Activated T-helper 1 cell treated with anti-CD3 and anti-CD28 coated beads, Interleukin-12 subunit alpha, Interleukin-12 subunit beta, Interleukin-2, Interleukin-4 antibody, amounts not matched to agents 30 ng/mL and 10 ng/mL and 1 ng/mL, durations not matched to agents 14 hours and 24 hours and 36 hours (primary cell): ENCODE measurements at regions not wholly inside any gene's neighbourhood (a gene's known extent, or its start where the extent isn't known, plus 50 kb on each side); places are given as distances from the start of the nearest gene placed in this dataset.

Experiments
- DNase-seq: peaks from one replicate; pipeline ENCODE4 v3.0.0; 2021; ENCODE audit warnings: low spot score
- H3K27ac Mint-ChIP-seq: one replicate; pipeline ENCODE4 v1.8.0; 2021; ENCODE audit warnings: mild to moderate bottlenecking, mixed read lengths
- H3K27me3 Mint-ChIP-seq: one replicate; pipeline ENCODE4 v1.8.0; 2022; ENCODE audit warnings: mild to moderate bottlenecking, moderate library complexity, mixed read lengths; ENCODE audit not compliant: insufficient read depth
- H3K36me3 Mint-ChIP-seq: one replicate; pipeline ENCODE4 v1.8.0; 2021; ENCODE audit warnings: low read depth, mixed read lengths
- H3K4me1 Mint-ChIP-seq: one replicate; pipeline ENCODE4 v1.8.0; 2021; ENCODE audit warnings: low read depth, mixed read lengths
- H3K4me3 Mint-ChIP-seq: one replicate; pipeline ENCODE4 v1.8.0; 2021; ENCODE audit warnings: mild to moderate bottlenecking, moderate library complexity, mixed read lengths
- H3K9me3 Mint-ChIP-seq: one replicate; pipeline ENCODE4 v1.8.0; 2021; ENCODE audit warnings: mixed read lengths
- intact Hi-C: fragments of 100-400 bp; cut with micrococcal nuclease; formaldehyde crosslinking; loops from one replicate; pipeline ENCODE4 v1.15.1; 2024

DNA sequence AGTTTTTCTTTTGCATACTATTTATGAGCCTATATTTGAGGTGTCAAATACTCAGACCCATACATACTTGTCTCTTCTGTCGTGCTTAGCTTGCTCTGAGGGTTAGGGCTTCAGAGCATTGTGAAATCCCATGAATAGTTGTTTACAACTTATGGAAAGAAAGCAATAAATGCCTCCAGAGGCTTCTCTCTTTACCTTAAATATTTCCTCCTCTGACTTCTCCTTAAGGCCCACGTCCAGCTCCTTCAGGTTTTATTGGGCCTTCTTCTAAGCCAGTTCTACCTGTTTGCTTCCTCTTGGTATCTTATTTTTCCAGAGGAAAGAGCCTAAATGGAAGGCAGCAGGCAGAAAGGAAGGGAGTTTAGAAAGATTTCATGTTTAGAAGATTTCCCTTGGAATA, 218.6 kb downstream of the SPTSSA start:
- H3K4me1 Mint-ChIP-seq, result no peaks in the 10 kb centered on the region
- intact Hi-C loops, result no loop called here
- no peak overlapping the region for H3K27ac Mint-ChIP-seq
- DNase-seq, result no peak
- H3K4me3 Mint-ChIP-seq, result no peak overlapping the region
- H3K9me3 Mint-ChIP-seq, result no peaks in the 10 kb centered on the region
- no peaks in the 10 kb centered on the region for H3K36me3 Mint-ChIP-seq
- peaks cover 4% of the 10 kb centered on the region for H3K27me3 Mint-ChIP-seq

DNA sequence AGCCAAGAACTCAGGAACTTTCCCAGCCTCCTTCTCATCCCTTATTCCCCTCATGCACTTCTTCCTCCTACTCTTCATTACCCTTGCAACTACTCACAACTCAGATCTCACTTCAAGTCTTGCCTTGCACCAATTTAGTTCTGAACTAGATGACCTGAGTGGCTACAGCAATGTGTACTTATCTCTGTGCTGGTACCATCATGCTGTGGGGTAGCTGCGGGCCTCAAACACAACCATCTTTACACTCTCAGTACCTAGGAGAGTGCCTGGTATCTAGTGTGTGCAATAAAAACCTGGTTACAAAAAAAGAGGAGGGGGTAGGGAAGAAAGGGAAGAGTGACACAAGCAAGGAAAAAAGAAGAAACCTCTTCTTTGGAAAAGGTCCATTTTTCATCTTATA, 219.0 kb downstream of the SPTSSA start:
- Mint-ChIP-seq H3K9me3 (no peaks in the 10 kb centered on the region), H3K4me3 (no peak overlapping the region), H3K27ac (no peak overlapping the region), H3K36me3 (no peaks in the 10 kb centered on the region), H3K27me3 (peaks cover 6% of the 10 kb centered on the region), H3K4me1 (no peaks in the 10 kb centered on the region)
- intact Hi-C loops, result no loop called here
- no peak for DNase-seq

DNA sequence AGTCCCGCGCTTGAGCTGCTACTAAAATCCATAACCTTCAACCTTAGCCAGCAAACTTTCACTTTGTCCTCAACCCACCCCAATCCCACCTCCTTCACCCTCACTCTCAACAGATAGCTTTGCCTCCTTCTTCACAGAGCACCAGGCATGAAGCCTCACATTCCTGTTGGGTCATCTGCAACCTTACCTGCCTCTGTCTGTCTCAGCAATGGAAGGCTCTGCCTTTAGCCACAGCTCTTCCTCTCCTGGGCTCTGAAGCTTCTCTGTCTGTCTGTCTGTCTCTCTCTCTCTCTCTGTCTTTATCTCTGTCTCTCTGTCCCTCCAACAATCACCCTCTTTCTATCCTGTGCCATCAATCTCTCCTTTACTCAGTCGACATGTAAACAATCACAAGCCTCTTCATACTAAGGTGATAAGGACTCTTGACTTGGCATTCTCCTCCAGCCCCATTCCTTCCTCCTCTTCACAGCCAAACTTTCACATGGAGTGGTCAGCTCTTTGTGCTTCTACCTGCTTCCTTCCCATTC, 220.8 kb downstream of the SPTSSA start:
- Mint-ChIP-seq H3K36me3 (no peaks in the 10 kb centered on the region), H3K9me3 (no peaks in the 10 kb centered on the region), H3K27me3 (peaks cover 13% of the 10 kb centered on the region), H3K4me1 (no peaks in the 10 kb centered on the region), H3K27ac (no peak overlapping the region), H3K4me3 (no peak overlapping the region)
- intact Hi-C loops, result no loop called here
- DNase-seq, result no peak

DNA sequence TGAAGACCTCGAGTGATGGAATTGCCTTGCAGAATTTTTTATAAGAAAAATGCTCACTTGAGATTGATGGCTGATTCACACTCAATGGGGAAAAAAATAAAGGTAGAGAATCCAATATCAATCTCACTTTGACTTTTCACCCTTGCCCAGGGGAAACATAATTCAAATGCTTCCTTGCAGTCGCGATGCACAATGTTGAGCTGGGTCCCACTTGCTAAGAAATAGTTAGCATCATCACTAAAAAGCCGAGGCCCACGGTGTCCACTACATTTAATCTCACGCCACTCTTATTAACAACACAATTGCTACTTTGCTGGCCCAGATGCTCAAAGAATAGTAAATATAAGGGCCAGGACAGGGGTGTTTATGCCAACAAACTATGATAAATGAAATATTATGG, 223.4 kb downstream of the SPTSSA start:
- peaks cover 13% of the 10 kb centered on the region for H3K27me3 Mint-ChIP-seq
- H3K9me3 Mint-ChIP-seq, result no peaks in the 10 kb centered on the region
- intact Hi-C loops, result no loop called here
- no peaks in the 10 kb centered on the region for H3K4me1 Mint-ChIP-seq
- DNase-seq, result no peak
- no peak overlapping the region for H3K27ac Mint-ChIP-seq
- no peaks in the 10 kb centered on the region for H3K36me3 Mint-ChIP-seq
- H3K4me3 Mint-ChIP-seq, result no peak overlapping the region

DNA sequence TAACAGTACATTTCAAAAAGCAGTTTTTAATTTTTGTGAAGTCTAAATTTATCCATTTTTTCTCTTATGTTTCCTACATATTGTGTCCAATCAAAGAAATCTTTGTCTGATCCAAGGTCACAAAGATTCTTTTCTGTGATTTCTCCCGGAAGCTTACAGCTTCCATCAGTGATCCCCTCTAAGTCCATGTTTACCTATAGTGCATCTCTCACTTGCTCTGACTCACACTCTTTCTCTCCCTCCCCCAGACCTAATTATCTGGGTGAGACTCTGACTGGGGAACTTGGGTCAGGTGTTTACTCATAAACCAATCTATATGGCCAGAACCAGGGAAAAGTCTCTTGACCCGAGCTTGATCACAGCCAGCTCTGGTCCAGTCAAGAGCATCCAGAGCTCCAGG, 224.4 kb downstream of the SPTSSA start:
- Mint-ChIP-seq H3K9me3 (no peaks in the 10 kb centered on the region), H3K27ac (no peak overlapping the region), H3K4me3 (no peak overlapping the region), H3K36me3 (no peaks in the 10 kb centered on the region), H3K27me3 (peaks cover 13% of the 10 kb centered on the region), H3K4me1 (no peaks in the 10 kb centered on the region)
- DNase-seq, result no peak
- intact Hi-C loops, result no loop called here

DNA sequence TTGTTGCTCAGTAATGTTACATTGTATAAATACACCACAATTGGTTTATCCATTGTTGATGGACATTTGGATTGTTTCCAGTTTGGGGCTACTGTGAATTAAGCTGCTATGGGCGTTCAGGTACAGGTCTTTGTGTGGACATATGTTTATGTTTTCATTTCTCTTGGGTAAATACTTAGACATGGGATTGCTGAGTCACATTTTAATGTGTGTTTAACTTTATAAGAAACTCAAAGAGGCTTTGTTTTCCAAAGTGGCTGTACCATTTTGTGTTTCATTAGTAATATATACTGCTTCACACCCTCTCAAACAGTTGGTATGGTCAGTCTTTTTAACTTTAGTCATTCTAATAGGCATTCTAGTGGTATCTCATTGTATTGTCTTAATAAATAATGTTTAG, 225.0 kb downstream of the SPTSSA start:
- Mint-ChIP-seq H3K4me3 (no peak overlapping the region), H3K27ac (no peak overlapping the region), H3K27me3 (peaks cover 13% of the 10 kb centered on the region), H3K9me3 (no peaks in the 10 kb centered on the region), H3K36me3 (no peaks in the 10 kb centered on the region), H3K4me1 (no peaks in the 10 kb centered on the region)
- DNase-seq, result no peak
- intact Hi-C loops, result no loop called here

DNA sequence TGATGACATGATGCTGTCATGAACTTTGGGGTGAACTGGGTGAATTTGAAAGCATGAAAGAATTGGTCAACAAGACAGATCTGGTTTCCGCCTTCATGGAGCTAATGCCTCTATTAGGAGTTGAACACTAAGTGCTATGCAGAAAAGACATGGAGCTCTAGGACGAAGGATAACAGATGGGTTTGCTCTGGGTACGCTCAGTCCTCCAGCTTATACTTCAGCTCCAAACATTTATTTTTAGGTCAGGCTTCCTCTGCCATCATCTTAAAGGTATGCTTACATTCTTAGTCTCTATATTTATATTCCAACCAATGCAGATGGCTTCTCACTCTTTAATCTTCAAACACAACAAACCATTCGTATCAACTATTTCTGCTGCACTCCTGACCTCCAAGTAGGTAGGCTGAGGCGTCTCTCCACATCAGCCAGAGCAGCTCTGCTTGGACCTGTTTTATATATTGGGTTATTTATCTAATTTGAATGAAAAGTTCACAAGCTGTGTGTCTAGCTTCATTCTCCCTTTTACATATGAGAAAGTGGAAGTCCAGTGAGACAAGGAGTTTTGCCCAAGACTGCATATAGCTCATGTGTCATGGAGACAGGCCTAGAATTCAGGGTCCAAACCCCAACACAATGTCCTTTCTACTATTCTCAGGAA, 226.3 kb downstream of the SPTSSA start:
- no peak overlapping the region for H3K4me3 Mint-ChIP-seq
- DNase-seq, result no peak
- H3K27me3 Mint-ChIP-seq, result peaks cover 14% of the 10 kb centered on the region
- intact Hi-C loops, result no loop called here
- no peaks in the 10 kb centered on the region for H3K4me1 Mint-ChIP-seq
- H3K27ac Mint-ChIP-seq, result no peak overlapping the region
- no peaks in the 10 kb centered on the region for H3K36me3 Mint-ChIP-seq
- H3K9me3 Mint-ChIP-seq, result no peaks in the 10 kb centered on the region

DNA sequence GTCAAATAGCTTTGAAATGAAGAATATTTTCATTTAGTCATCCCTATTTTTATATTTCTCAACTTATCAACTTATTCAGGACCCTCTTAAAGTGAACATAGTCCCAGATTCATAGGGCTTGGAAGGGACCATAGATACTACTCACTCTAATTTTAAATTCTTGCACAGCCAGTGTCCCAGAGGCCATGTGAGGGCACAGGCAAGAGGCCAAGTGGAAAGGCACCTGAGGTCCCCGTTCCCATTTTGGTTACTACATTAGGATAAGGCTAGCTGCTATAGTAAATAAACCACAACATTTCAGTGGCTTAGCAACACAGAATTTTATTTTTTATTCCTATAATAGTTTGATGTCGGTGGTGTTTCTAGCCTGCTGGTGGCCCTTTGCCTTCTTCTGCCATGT, 227.8 kb downstream of the SPTSSA start:
- DNase-seq, result no peak
- H3K27me3 Mint-ChIP-seq, result peaks cover 14% of the 10 kb centered on the region

DNA sequence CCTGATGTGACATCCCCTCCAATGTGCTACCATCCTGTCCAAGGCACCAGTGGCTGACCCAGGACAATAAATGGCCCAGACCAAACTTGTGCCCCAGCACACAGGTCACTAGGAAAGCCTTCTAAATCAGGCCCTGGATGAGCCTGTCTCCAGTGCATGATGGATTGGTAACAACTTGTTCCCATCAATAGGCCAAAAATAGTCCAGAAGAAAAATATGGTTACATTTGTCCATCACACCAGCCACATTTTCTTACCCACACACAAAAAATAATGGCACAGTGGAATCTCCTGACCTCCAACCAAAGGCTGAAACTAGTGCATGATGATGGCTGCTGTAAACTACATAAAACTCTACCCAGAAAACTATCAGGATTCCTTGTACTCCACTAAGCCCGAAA, 228.4 kb downstream of the SPTSSA start:
- no peak for DNase-seq
- H3K4me3 Mint-ChIP-seq, result no peak overlapping the region
- no peaks in the 10 kb centered on the region for H3K36me3 Mint-ChIP-seq
- H3K4me1 Mint-ChIP-seq, result no peaks in the 10 kb centered on the region
- intact Hi-C loops, result no loop called here
- no peak overlapping the region for H3K27ac Mint-ChIP-seq
- no peaks in the 10 kb centered on the region for H3K9me3 Mint-ChIP-seq
- peaks cover 14% of the 10 kb centered on the region for H3K27me3 Mint-ChIP-seq

More for the DNA sequence above, 227.8 kb downstream of the SPTSSA start:
- intact Hi-C loops, result no loop called here
- Mint-ChIP-seq H3K4me1 (no peaks in the 10 kb centered on the region), H3K4me3 (no peak overlapping the region), H3K9me3 (no peaks in the 10 kb centered on the region), H3K36me3 (no peaks in the 10 kb centered on the region), H3K27ac (no peak overlapping the region)

DNA sequence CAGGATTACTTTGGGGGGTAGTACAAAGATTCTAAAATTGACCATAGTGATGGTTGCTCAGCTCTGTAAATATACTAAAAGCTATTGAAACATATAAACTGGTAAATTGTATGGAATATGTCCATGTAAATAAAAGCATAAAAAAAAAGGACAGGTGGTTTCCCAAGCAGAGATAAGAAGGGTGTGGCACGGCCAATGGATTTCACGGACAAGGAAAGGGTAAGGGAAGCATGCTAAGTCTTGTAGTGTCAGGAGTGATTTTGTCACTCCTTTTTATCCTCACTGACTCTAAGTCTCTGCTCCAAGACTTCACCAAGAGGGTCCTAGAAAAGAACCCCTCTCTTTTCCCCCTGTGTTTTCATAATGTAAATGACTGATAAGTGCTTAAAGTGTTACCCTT, 229.2 kb downstream of the SPTSSA start:
- H3K4me3 Mint-ChIP-seq, result no peak overlapping the region
- H3K4me1 Mint-ChIP-seq, result peaks cover 6% of the 10 kb centered on the region
- no peaks in the 10 kb centered on the region for H3K9me3 Mint-ChIP-seq
- intact Hi-C loops, result no loop called here
- no peak for DNase-seq
- H3K27ac Mint-ChIP-seq, result no peak overlapping the region
- H3K36me3 Mint-ChIP-seq, result no peaks in the 10 kb centered on the region
- peaks cover 13% of the 10 kb centered on the region for H3K27me3 Mint-ChIP-seq

DNA sequence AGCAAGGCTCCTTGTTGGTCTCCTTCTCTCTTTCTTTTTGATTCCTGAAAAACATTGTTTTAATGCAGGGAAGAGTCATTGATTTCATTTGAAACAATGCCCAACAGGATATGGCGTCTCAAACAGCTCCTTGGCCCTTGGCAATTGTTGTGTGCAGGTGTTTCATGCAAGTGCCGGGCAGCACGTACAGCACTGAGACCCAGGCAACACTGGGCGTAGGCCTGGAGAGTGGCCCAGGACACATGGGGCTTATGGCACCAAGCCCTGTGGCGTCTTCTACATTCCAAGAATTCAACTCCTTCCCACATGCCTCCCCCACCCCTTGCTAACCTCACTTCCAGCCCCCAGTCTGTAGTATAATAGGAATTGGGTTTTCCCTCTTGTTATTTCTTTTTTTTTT, 230.4 kb downstream of the SPTSSA start:
- intact Hi-C loops, result no loop called here
- H3K27me3 Mint-ChIP-seq, result peaks cover 7% of the 10 kb centered on the region
- H3K4me1 Mint-ChIP-seq, result peaks cover 10% of the 10 kb centered on the region
- H3K27ac Mint-ChIP-seq, result no peak overlapping the region
- no peak for DNase-seq
- H3K36me3 Mint-ChIP-seq, result no peaks in the 10 kb centered on the region
- no peaks in the 10 kb centered on the region for H3K9me3 Mint-ChIP-seq
- H3K4me3 Mint-ChIP-seq, result no peak overlapping the region

DNA sequence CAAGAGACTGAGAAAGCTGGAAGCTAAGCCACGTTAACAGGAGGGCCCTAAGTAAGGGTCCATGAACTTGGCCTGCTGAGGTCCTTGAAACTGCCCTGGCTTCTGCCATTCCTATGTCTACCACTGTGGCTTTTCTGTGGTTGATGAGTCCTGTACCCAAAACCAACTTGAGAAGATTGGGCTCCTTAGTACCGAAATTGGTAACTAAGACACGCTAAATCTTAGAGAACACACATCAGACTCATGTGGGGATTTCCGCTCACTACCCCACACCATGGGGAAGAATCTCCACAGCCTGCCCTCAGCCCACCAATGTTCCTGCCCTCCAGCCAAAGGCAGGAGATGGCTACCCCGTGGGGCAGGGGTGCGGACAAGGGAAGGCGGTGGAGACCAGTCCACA, 232.9 kb downstream of the SPTSSA start:
- intact Hi-C loops, result loop anchor here (2.0 to 5.0 kb wide), 5 partner anchors 26 to 280 kb away; no protein-coding TSS in a partner anchor
- Mint-ChIP-seq H3K36me3 (no peaks in the 10 kb centered on the region), H3K27ac (no peak overlapping the region), H3K27me3 (peaks cover 13% of the 10 kb centered on the region), H3K9me3 (no peaks in the 10 kb centered on the region), H3K4me3 (no peak overlapping the region), H3K4me1 (peaks cover 10% of the 10 kb centered on the region)
- DNase-seq, result no peak

DNA sequence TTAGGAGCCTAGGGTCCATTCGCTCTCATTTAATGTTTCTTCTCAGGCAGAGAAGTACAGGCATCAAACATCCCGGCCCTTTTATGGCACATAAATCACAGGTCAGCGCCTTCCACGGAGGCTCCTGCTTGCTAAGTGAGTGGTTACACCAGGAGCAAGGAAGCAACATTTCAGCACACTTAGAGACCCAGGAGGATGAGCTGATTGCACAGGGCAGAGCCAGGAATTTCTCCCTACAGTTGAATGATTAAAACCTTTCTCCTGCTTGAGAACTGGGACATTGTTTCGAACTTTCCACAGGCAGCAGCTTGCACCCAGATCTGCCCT, 233.4 kb downstream of the SPTSSA start:
- no peak for DNase-seq
- peaks cover 15% of the 10 kb centered on the region for H3K27me3 Mint-ChIP-seq
- H3K27ac Mint-ChIP-seq, result no peak overlapping the region
- H3K4me3 Mint-ChIP-seq, result no peak overlapping the region
- intact Hi-C loops, result loop anchor here (1.0 to 5.0 kb wide), 8 partner anchors 26 to 1652 kb away; no protein-coding TSS in a partner anchor
- H3K36me3 Mint-ChIP-seq, result no peaks in the 10 kb centered on the region
- peaks cover 12% of the 10 kb centered on the region for H3K4me1 Mint-ChIP-seq
- no peaks in the 10 kb centered on the region for H3K9me3 Mint-ChIP-seq
